ENCODE measurements at regions not wholly inside any gene's neighbourhood (a gene's known extent, or its start where the extent isn't known, plus 50 kb on each side); places are given as distances from the start of the nearest gene placed in this dataset.

GRCh38 chr11:119827113-119827512, 98.1 kb upstream of the NECTIN1 start:
- no peaks in the 10 kb centered on the region for H4K20me1 ChIP-seq (ENCODE audit: insufficient read depth, low read length)
- no peaks in the 10 kb centered on the region for H3K36me3 ChIP-seq (ENCODE audit: control insufficient read depth, insufficient read depth, low read length)
- no peak overlapping the region for H3K4me3 ChIP-seq (ENCODE audit: insufficient read depth, low read depth, low read length)
- DNase-seq (no peak), ATAC-seq (ENCODE audit: low read depth) (no peak)
- no peak overlapping the region for H4K8ac ChIP-seq (ENCODE audit: low read depth in 2 of 2, low read length in 2 of 2)
- H3K18ac ChIP-seq (ENCODE audit: low read depth, low read length), result no peak overlapping the region
- H3K4me1 ChIP-seq (ENCODE audit: control insufficient read depth, insufficient read depth, low read length), result no peaks in the 10 kb centered on the region
- no peak overlapping the region for H2BK5ac ChIP-seq (ENCODE audit: low read depth, low read length, poor library complexity, severe bottlenecking)
- no peaks in the 10 kb centered on the region for H3K79me1 ChIP-seq (ENCODE audit: low read depth in 1 of 2, low read length in 2 of 2)
- WGBS, 2 experiments (ENCODE audit: extremely low coverage in 2 of 2, insufficient read length in 1 of 2), result 20% methylated on average over 1 of the region's 2 CpGs; no CpG with 5 or more reads in 1 of the 2 experiments
- H4K5ac ChIP-seq (ENCODE audit: low read depth, low read length), result no peak overlapping the region
- no peak overlapping the region for H2BK20ac ChIP-seq (ENCODE audit: low read depth, low read length)
- H3K14ac ChIP-seq (replicated peaks; ENCODE audit: low read depth, low read length), result no peak overlapping the region
- no peak overlapping the region for H2BK120ac ChIP-seq (ENCODE audit: low read depth, low read length)
- H3K9me1 ChIP-seq (ENCODE audit: insufficient read depth, low read length), result no peaks in the 10 kb centered on the region
- ChIA-PET POLR2A (ENCODE audit: unreplicated experiment) (no interaction called here), CTCF (no interaction called here)
- no peak overlapping the region for H3K23ac ChIP-seq (ENCODE audit: low read depth, low read length)
- no peak overlapping the region for H2AFZ ChIP-seq (replicated peaks; ENCODE audit: low read length, poor library complexity)
- no peak overlapping the region for H3K56ac ChIP-seq (ENCODE audit: extremely low read depth, insufficient read depth, low read length)
- H3K27me3 ChIP-seq (ENCODE audit: control insufficient read depth, insufficient read depth, low read length), result peaks cover 9% of the 10 kb centered on the region; the same call in 1 of the 2 replicates
- no peak overlapping the region for H3K27ac ChIP-seq (ENCODE audit: insufficient read depth, low read length)
- H3K4me2 ChIP-seq (ENCODE audit: low read depth, low read length), result no peak overlapping the region
- no TSS peak for BruUV-seq (replicated peaks)
- TF ChIP-seq RAD21 (IDR thresholded peaks at IDR 0.05; ENCODE audit: low read length) (no peak), MXI1 (IDR thresholded peaks at IDR 0.05; ENCODE audit: borderline replicate concordance, low read depth, low read length) (no peak), ELK1 (IDR thresholded peaks at IDR 0.05; ENCODE audit: borderline replicate concordance, low read depth, low read length) (no peak), USF2 (IDR thresholded peaks at IDR 0.05; ENCODE audit: low read depth, low read length) (no peak), MAZ (IDR thresholded peaks at IDR 0.05; ENCODE audit: borderline replicate concordance, low read depth, low read length) (no peak), RFX5 (IDR thresholded peaks at IDR 0.05; ENCODE audit: low read depth, low read length) (no peak), SMC3 (IDR thresholded peaks at IDR 0.05; ENCODE audit: low read depth, low read length) (no peak), RCOR1 (IDR thresholded peaks at IDR 0.05; ENCODE audit: insufficient replicate concordance, low read length) (no peak), FOS (IDR thresholded peaks at IDR 0.05; ENCODE audit: low read depth, low read length) (no peak)
- H2AK9ac ChIP-seq (replicated peaks; ENCODE audit: low read depth, low read length, poor library complexity), result no peak overlapping the region
- H4K91ac ChIP-seq (ENCODE audit: insufficient read depth, low read depth, low read length), result no peak overlapping the region
- dilution Hi-C loops (cut with HindIII; ENCODE audit: low sequenced_read_pairs, unreplicated experiment), result no loop called here
- no peak overlapping the region for H3K9ac ChIP-seq (ENCODE audit: low read depth, low read length)
- H3K9me3 ChIP-seq (ENCODE audit: control insufficient read depth, insufficient read depth, low read length), result no peaks in the 10 kb centered on the region
- H3K4ac ChIP-seq (ENCODE audit: low read depth, low read length), result no peak overlapping the region
- intact Hi-C loops (cut with micrococcal nuclease), result no loop called here
- in situ Hi-C loops (cut with MboI; ENCODE audit: low sequenced_read_pairs), result no loop called here
- no peak overlapping the region for H2BK15ac ChIP-seq (ENCODE audit: low read depth, low read length)
- no peak overlapping the region for H2AK5ac ChIP-seq (ENCODE audit: low read depth, low read length)

Data from IMR-90 (cell line).